ENCODE measurements at regions not wholly inside any gene's neighbourhood (a gene's known extent, or its start where the extent isn't known, plus 50 kb on each side); places are given as distances from the start of the nearest gene placed in this dataset.
A peak's percentile ranks its signal among the peaks of the same experiment; 100 is the strongest.

DNA sequence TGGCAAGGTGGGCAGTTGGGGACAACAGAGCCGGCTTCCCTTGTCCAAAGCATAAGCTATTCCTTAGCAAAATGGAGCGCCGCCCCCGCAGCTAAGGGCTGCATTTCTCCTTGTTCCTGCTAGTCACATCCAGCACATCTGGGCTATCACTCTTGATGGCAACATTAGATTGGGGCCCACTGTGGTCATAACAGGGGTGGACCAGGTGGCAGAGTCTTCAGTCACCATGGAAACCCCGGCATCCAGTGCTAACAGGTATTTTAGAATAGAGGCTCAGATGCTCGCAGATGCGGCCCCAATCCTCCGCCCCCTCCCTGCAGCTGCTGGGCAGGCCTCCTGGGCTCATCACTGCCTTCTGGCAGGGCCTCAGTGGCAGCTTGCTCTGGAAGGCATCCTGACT lies 125.9 kb downstream of the GPCPD1 start:
- H3K4me1 ChIP-seq: peaks cover 15% of the 10 kb centered on the region
- H3K36me3 ChIP-seq (replicated peaks in 1 of 2; ENCODE audit: insufficient read depth in 1 of 2, low read depth in 2 of 2): no peaks in the 10 kb centered on the region
- H3K27me3 ChIP-seq: no peaks in the 10 kb centered on the region
- no peak for TF ChIP-seq POLR2A (IDR thresholded peaks at IDR 0.05)
- TF ChIP-seq, protein P1, sequence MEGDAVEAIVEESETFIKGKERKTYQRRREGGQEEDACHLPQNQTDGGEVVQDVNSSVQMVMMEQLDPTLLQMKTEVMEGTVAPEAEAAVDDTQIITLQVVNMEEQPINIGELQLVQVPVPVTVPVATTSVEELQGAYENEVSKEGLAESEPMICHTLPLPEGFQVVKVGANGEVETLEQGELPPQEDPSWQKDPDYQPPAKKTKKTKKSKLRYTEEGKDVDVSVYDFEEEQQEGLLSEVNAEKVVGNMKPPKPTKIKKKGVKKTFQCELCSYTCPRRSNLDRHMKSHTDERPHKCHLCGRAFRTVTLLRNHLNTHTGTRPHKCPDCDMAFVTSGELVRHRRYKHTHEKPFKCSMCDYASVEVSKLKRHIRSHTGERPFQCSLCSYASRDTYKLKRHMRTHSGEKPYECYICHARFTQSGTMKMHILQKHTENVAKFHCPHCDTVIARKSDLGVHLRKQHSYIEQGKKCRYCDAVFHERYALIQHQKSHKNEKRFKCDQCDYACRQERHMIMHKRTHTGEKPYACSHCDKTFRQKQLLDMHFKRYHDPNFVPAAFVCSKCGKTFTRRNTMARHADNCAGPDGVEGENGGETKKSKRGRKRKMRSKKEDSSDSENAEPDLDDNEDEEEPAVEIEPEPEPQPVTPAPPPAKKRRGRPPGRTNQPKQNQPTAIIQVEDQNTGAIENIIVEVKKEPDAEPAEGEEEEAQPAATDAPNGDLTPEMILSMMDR (IDR thresholded peaks at IDR 0.05): no peak
- ATAC-seq (no peak), DNase-seq (no peak)
- intact Hi-C loops (cut with DNase I): no loop called here
- H3K27ac ChIP-seq: no peak overlapping the region
- H3K9me3 ChIP-seq: no peaks in the 10 kb centered on the region
- no peak overlapping the region for H3K4me3 ChIP-seq
- WGBS, 2 donors: 85 to 90% methylated on average over 7 to 8 of the region's 8 CpGs

DNA sequence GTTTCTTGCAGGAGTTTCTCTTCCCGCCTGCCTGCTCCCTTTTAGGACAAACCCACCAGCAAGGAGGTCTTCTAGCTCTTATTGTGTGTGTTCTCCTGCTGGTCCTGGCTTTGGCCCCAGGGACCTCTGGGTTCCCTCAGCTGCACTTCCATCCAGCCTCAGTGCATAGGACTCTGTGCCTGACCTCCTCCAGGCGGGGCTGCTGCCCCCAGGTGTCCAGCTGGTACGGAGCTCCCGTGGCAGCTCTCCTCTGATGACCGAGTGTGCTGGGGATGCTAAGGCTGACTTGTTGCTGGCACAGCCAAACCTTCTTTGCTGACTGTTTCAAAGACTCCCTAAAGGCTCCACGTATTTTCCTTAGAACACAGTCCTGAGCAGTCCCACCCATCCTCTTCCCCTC lies 126.5 kb downstream of the GPCPD1 start:
- intact Hi-C loops (cut with DNase I): no loop called here
- Histone ChIP-seq H3K27me3 (no peaks in the 10 kb centered on the region), H3K36me3 (replicated peaks in 1 of 2; ENCODE audit: insufficient read depth in 1 of 2, low read depth in 2 of 2) (no peaks in the 10 kb centered on the region), H3K4me1 (peaks cover 15% of the 10 kb centered on the region), H3K4me3 (no peak overlapping the region), H3K27ac (no peak overlapping the region), H3K9me3 (no peaks in the 10 kb centered on the region)
- WGBS, 2 donors: 86 to 89% methylated on average over 6 of the region's 6 CpGs
- ATAC-seq (no peak), DNase-seq (no peak)
- TF ChIP-seq, protein P1 (IDR thresholded peaks at IDR 0.05): no peak
- TF ChIP-seq POLR2A (IDR thresholded peaks at IDR 0.05): no peak

DNA sequence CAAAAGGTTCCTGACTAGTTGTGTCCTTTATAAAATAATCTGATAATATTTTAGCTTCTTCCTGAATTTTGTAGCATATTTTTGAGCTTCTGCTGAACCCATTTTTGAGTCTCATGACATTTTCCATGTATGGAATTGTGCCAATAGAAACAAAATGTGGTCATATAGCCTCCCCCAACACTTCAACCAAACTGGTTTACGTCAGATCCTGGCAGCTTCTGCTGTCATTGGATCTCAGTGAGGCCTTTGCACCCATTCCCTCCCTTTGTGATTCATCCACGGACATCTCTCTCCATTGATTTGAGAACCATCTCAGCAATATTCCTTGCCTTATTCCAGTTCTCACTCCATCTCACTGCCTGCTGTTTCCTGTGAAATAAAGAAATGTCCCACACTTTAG lies 128.0 kb downstream of the GPCPD1 start:
- no peak overlapping the region for H3K4me3 ChIP-seq
- ATAC-seq: no peak
- no peaks in the 10 kb centered on the region for H3K9me3 ChIP-seq
- no peak for DNase-seq
- WGBS, 2 donors: 78 to 85% methylated on average over 2 of the region's 2 CpGs
- no peaks in the 10 kb centered on the region for H3K27me3 ChIP-seq
- H3K27ac ChIP-seq: no peak overlapping the region
- TF ChIP-seq, protein P1 (IDR thresholded peaks at IDR 0.05): no peak
- TF ChIP-seq POLR2A (IDR thresholded peaks at IDR 0.05): no peak
- H3K36me3 ChIP-seq (replicated peaks in 1 of 2; ENCODE audit: insufficient read depth in 1 of 2, low read depth in 2 of 2): no peaks in the 10 kb centered on the region
- intact Hi-C loops (cut with DNase I): no loop called here
- H3K4me1 ChIP-seq: peaks cover 15% of the 10 kb centered on the region

DNA sequence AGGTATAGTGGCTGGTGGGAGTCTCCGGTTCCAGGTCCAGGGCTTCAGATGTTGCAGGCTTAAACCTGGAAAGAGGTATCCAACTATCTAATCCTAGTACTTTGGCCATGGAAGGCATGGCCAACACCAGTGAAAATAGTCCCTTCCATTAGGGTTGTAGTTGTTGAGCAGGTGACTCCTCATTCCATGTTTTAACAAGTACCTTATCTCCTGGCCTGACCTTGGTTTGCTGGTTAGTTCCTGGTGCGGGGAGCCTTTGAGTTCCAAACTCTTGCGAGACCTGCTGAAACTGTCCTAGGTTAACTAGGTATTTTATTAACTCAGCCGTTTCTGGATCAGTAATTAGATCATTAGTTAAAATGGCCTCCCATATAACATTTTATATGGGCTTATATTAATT lies 128.9 kb downstream of the GPCPD1 start:
- Histone ChIP-seq H3K9me3 (no peaks in the 10 kb centered on the region), H3K36me3 (replicated peaks in 1 of 2; ENCODE audit: insufficient read depth in 1 of 2, low read depth in 2 of 2) (no peaks in the 10 kb centered on the region), H3K27ac (peak overlapping the region in 3 of 4 donors; percentile 4 to 47 (median 19)), H3K4me3 (no peak overlapping the region), H3K4me1 (peaks cover 15% of the 10 kb centered on the region), H3K27me3 (no peaks in the 10 kb centered on the region)
- intact Hi-C loops (cut with DNase I): no loop called here
- 34 to 42% methylated on average over 4 of the region's 4 CpGs for WGBS, 2 donors
- ATAC-seq: peak; percentile 83
- peak in 3 of 4 donors; percentile 31 to 62 (median 53) for DNase-seq
- TF ChIP-seq, protein P1 (IDR thresholded peaks at IDR 0.05): no peak
- TF ChIP-seq POLR2A (IDR thresholded peaks at IDR 0.05): no peak

DNA sequence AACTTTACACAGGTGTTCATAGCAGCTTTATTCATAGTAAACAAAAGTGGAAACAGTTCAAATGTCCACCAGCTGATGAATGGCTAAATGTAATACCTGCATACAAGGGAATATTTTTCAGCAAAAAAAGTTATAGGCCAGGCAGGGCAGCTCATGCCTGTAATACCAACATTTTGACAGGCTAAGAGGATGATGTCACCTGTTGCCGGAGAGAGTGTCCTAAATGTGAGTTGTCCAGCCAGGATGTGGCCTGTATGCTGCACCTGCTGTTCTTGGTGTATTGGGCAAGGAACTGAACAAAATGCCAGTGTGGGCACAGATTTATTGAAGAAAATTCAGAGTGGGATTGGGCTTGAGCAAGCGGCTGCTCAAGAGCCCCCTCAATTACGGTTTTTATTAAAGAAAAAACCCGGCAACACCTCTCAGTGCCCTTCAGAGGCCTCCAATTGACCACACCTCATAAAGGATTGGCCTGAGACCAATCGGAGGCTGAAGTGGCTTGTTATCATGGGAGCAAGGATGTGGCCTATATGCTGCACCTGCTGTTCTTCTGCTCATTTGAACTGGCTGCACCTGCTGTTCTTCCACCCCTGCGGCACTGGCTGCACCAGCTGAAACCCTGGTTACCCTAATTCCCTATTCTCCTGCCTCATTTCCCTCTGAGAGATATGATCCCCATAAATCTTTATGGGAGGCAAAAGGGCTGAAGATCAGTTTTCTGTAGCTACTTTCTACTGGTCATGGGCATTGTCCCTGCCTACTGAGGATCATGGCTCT lies 129.8 kb downstream of the GPCPD1 start:
- no peak for TF ChIP-seq POLR2A (IDR thresholded peaks at IDR 0.05)
- TF ChIP-seq, protein P1 (IDR thresholded peaks at IDR 0.05): no peak
- DNase-seq (no peak), ATAC-seq (no peak)
- H3K4me1 ChIP-seq: peaks cover 15% of the 10 kb centered on the region
- H3K27me3 ChIP-seq: no peaks in the 10 kb centered on the region
- H3K9me3 ChIP-seq: no peaks in the 10 kb centered on the region
- intact Hi-C loops (cut with DNase I): no loop called here
- WGBS, 2 donors: 79 to 86% methylated on average over 6 of the region's 6 CpGs
- H3K27ac ChIP-seq: no peak overlapping the region
- H3K4me3 ChIP-seq: no peak overlapping the region
- H3K36me3 ChIP-seq (replicated peaks in 1 of 2; ENCODE audit: insufficient read depth in 1 of 2, low read depth in 2 of 2): no peaks in the 10 kb centered on the region
